ENCODE measurements at regions not wholly inside any gene's neighbourhood (a gene's known extent, or its start where the extent isn't known, plus 50 kb on each side); places are given as distances from the start of the nearest gene placed in this dataset.

DNA sequence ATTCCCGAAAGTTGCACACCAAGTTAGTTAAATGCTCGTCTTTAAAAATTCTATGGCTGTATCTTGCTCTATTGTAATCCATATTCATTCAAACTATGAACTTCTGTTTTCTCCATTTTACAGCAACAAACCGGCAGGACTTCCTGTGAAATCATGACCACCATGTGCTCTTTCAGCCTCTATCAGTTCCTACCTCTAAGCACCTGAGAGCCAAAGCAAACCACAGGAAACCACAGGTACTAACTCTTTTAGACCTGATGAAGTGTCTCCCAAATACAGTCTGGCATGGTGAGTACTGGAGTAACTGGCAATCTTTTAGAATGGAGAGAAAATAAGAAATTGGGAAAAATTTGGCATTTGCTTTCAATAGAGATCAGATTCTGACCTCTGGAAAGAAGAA is 186.5 kb upstream of the SLITRK3 start:
- TF ChIP-seq EZH2 (IDR thresholded peaks at IDR 0.05; ENCODE audit: low read length), result no peak
- TF ChIP-seq, protein P1, sequence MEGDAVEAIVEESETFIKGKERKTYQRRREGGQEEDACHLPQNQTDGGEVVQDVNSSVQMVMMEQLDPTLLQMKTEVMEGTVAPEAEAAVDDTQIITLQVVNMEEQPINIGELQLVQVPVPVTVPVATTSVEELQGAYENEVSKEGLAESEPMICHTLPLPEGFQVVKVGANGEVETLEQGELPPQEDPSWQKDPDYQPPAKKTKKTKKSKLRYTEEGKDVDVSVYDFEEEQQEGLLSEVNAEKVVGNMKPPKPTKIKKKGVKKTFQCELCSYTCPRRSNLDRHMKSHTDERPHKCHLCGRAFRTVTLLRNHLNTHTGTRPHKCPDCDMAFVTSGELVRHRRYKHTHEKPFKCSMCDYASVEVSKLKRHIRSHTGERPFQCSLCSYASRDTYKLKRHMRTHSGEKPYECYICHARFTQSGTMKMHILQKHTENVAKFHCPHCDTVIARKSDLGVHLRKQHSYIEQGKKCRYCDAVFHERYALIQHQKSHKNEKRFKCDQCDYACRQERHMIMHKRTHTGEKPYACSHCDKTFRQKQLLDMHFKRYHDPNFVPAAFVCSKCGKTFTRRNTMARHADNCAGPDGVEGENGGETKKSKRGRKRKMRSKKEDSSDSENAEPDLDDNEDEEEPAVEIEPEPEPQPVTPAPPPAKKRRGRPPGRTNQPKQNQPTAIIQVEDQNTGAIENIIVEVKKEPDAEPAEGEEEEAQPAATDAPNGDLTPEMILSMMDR (optimal IDR thresholded peaks at IDR 0.05 in 1 of 3, IDR thresholded peaks at IDR 0.05 in 1 of 3, conservative IDR thresholded peaks at IDR 0.05 in 1 of 3; ENCODE audit: extremely low read depth in 1 of 3, insufficient read depth in 2 of 3, low read length in 3 of 3), result no peak
